ENCODE measurements at regions not wholly inside any gene's neighbourhood (a gene's known extent, or its start where the extent isn't known, plus 50 kb on each side); places are given as distances from the start of the nearest gene placed in this dataset.

DNA sequence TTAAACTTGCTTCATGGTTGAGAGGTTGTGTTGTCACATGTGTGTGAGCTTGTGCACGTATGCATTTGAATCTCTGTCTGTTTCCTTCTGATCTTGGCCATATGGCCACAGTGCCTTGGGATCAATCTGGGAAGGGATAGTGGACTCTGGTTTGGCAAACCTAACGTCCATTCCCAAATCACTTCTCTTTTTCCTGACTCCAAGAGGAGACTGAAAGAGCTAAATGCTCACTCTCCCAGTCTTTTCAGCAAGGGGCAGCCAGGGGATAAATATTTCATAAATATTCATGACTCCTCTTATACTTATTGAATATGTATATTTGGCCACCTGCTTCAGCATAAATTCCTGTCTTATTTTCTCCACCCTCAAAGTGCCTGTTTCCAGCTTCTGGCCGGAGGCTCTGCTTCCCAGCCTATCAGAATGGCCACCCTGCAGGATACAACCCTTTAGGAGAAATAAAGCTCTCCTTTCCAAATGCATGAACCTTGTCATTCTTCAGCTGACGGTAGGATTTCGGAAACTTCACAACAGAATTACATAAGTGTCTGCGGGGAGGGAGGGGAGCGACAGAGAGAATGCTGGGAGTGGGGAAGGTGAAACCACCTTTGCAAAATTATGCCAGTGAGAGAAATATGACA, 112.2 kb upstream of the COPS8 start:
- peaks cover 0 to 2% (median 0%) of the 10 kb centered on the region in 7 donors for H3K9me3 Mint-ChIP-seq
- no peak overlapping the region for H3K27ac Mint-ChIP-seq
- no peak overlapping the region for H3K4me3 Mint-ChIP-seq
- DNase-seq (no peak), ATAC-seq (ENCODE audit: low read depth in 2 of 2) (no peak)
- H3K27me3 Mint-ChIP-seq = peaks cover 3 to 47% (median 16%) of the 10 kb centered on the region in 3 donors
- no peaks in the 10 kb centered on the region for H3K36me3 Mint-ChIP-seq
- H3K4me1 Mint-ChIP-seq = peaks cover 0 to 6% (median 4%) of the 10 kb centered on the region in 3 donors

DNA sequence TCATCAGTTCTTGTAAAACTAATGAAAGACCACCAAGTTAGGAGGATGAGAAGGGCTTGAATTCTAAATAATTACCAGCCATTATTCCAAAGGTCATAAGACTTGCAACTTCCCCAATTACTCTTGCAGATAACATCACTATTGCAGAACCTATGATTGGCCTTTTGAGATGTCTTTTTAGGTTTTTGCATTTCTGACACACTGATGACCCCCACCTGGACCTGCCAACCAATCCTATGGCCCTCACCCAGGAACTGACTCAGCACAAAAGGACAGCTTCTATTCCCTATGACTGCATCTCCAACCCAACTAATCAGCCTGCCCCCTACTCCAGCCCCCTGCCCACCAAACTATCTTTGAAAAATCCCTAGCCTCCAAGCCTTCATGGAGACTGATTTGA, 111.5 kb upstream of the COPS8 start:
- Mint-ChIP-seq H3K27me3 (peaks cover 3 to 47% (median 16%) of the 10 kb centered on the region in 3 donors), H3K36me3 (no peaks in the 10 kb centered on the region), H3K9me3 (peaks cover 0 to 4% (median 0%) of the 10 kb centered on the region in 7 donors), H3K4me1 (peaks cover 0 to 6% (median 4%) of the 10 kb centered on the region in 3 donors), H3K4me3 (no peak overlapping the region), H3K27ac (no peak overlapping the region)
- ATAC-seq (ENCODE audit: low read depth in 2 of 2) (no peak), DNase-seq (no peak)

DNA sequence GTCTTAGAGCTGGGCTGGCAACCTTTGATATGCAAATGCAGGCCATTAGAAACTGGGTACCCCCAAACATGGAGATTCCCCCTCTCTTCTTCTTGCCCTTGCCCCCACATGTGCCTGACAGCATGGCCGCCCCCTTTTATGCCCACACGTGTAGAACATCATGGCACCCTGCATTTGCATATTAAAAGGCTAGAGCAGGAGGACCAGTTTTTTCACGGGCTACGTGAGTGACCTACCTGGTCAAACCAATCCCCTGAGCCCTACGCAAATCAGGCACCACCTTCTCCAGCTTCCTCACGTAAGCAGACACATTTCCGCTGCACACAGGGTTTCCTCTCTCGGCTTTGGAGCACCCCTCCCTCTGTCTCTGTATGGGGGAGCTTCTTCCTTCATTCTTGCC, 110.9 kb upstream of the COPS8 start:
- Mint-ChIP-seq H3K36me3 (no peaks in the 10 kb centered on the region), H3K4me3 (no peak overlapping the region), H3K27me3 (peaks cover 6 to 43% (median 16%) of the 10 kb centered on the region in 3 donors), H3K9me3 (peaks cover 0 to 4% (median 0%) of the 10 kb centered on the region in 7 donors), H3K4me1 (peaks cover 0 to 4% (median 3%) of the 10 kb centered on the region in 3 donors), H3K27ac (no peak overlapping the region)
- ATAC-seq (ENCODE audit: low read depth in 2 of 2) (no peak), DNase-seq (no peak)

DNA sequence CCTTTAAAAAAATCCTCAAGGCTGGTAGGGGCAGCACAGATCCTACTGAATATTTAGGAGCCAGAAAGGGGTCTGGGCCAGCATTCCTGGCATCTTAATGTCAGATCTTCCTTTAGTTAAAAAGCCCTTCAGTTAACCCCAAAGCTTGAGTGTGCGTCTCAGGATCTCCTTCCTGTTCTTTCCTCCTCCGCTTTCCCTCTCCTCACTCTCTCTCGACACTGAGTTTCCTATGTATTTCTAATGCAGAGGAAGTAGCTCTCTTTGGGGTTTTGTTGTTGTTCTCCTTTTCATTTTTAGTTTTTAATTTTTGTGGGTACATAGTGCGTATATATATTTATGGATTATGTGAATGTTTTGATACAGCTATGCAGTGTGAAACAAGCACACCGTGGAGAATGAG, 109.9 kb upstream of the COPS8 start:
- H3K36me3 Mint-ChIP-seq = no peaks in the 10 kb centered on the region
- no peaks in the 10 kb centered on the region for H3K4me1 Mint-ChIP-seq
- H3K4me3 Mint-ChIP-seq = no peak overlapping the region
- ATAC-seq (ENCODE audit: low read depth in 2 of 2) (no peak), DNase-seq (no peak)
- peaks cover 0 to 4% (median 0%) of the 10 kb centered on the region in 7 donors for H3K9me3 Mint-ChIP-seq
- H3K27me3 Mint-ChIP-seq = peaks cover 16 to 48% (median 16%) of the 10 kb centered on the region in 3 donors
- no peak overlapping the region for H3K27ac Mint-ChIP-seq

DNA sequence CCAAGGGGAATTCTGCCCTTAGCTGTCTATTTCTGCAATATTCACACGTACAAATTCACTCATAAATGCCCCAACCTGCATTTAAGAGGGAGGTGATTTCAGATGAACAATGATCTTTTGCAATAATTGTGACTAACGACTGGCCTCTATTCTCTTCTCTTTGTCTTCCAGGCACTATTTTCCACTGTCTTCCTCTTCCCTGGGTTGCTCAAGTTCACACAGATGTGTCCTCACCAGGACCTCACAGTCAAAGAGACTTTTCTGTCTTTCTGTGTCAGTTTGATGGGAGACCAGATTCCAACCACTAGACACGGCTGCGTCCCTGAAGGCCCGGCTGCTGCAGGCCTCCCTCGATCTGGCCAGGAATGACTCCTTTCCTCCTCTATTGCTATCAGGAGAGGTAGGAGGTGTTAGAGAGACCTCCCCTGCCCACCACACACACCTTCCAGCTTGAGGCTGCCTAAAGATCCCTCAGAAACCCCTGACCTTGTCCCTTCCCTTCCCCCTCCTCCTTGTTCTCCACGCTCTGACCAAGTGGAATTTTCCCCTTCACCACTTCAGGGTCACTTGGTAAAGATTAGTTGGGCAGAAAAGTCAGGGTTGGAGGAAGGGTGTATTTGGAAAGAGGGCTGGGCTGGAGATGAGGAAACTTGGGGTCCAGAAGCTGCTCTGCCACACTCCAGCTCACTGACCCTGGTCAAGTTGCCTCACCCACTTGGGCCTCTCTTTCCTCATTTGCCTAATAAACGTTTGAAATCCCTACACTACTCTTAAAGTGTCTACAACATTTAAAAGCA, 109.2 kb upstream of the COPS8 start:
- no peaks in the 10 kb centered on the region for H3K4me1 Mint-ChIP-seq
- ATAC-seq (ENCODE audit: low read depth in 2 of 2) (no peak), DNase-seq (no peak)
- H3K27ac Mint-ChIP-seq = no peak overlapping the region
- H3K4me3 Mint-ChIP-seq = no peak overlapping the region
- peaks cover 0 to 4% (median 0%) of the 10 kb centered on the region in 7 donors for H3K9me3 Mint-ChIP-seq
- H3K36me3 Mint-ChIP-seq = no peaks in the 10 kb centered on the region
- H3K27me3 Mint-ChIP-seq = peaks cover 16 to 54% (median 20%) of the 10 kb centered on the region in 3 donors

DNA sequence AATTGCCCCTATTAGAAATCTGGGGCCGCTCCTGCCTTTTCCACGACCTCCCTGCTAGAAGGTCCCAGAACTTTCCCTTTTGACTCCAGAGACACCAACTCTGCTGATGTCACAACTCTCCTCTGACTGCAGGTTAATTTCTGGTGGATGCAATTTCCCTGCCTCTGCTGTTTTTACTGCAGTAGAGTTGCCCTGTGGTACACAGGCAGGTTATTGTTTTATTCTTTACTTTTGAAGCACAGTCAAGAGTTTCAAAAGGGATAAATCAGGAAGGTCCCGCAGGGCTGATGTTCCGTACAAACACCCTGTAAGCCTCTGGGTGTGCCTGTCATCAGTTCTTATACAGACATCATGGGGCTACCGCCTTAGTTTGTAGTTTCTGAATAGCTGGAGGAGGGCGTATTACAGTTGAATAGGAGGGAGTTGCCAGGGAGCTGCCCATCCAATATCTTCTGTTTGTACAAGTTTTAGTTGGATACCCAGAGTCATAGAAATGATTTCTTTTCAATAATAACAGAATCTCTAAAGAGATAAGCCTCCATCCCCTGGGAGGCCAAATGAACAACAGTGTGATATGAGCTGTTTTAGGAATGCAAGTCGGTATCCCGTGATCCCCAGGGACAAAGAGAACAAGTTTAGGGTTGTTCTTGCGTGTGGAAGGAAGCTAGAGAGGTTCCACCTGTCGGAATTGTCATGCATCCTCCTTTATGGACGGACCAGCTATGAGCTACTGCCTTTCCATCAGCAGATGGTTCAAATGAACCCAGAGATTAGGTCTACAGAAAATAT, 108.4 kb upstream of the COPS8 start:
- Mint-ChIP-seq H3K27me3 (peaks cover 16 to 62% (median 21%) of the 10 kb centered on the region in 3 donors), H3K9me3 (peaks cover 0 to 4% (median 0%) of the 10 kb centered on the region in 7 donors), H3K4me3 (no peak overlapping the region), H3K27ac (no peak overlapping the region), H3K4me1 (no peaks in the 10 kb centered on the region), H3K36me3 (no peaks in the 10 kb centered on the region)
- DNase-seq (no peak), ATAC-seq (ENCODE audit: low read depth in 2 of 2) (no peak)

DNA sequence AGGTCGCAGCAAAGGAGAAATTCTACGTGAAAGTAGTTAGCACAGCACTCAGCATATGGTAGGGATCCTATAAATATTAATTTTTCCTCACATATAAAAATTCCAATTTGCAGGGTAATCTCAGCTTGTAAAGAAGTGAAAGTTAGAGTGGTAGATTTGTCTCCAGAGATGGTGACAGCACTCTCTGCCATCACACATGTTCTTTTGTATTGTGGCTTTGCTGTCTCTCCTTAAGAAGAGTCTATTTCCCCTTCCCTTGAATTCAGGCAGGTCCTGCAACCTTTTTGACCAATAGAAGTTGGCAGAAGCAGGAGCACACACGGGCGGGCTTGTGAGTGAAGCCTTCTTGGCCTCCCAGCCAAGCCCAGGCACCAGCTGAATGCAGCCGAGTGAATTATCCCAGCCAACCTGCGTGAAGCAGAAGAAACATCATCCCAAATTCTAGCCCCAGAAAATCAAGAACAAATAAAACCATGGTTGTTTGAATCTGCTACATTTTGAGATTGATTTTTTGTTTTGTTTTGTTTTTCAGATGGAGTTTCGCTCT, 107.8 kb upstream of the COPS8 start:
- H3K9me3 Mint-ChIP-seq = peaks cover 0 to 8% (median 4%) of the 10 kb centered on the region in 7 donors
- H3K4me1 Mint-ChIP-seq = no peaks in the 10 kb centered on the region
- peaks cover 16 to 59% (median 26%) of the 10 kb centered on the region in 3 donors for H3K27me3 Mint-ChIP-seq
- H3K4me3 Mint-ChIP-seq = no peak overlapping the region
- no peak for ATAC-seq (ENCODE audit: low read depth in 2 of 2)
- no peak for DNase-seq
- H3K27ac Mint-ChIP-seq = no peak overlapping the region
- no peaks in the 10 kb centered on the region for H3K36me3 Mint-ChIP-seq

DNA sequence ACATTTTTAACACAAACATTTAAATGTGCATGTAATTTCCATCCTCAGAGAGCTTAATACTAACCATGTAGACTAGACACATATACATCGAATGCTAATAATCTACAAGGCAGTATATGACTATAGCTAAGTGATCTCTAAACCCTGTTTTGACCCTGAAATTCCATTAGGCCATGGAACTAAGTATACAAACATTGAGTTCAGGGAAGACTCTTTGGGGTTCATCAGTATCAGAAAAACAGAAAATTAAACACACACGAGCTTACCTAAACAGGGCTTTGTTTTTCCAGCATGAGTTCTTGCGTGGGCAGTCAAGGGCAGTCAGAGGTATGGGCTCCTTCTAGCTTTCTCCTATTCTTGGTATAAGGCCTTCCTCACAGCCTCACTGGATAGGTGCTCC, 106.0 kb upstream of the COPS8 start:
- H3K27me3 Mint-ChIP-seq = peaks cover 12 to 56% (median 26%) of the 10 kb centered on the region in 3 donors
- H3K4me1 Mint-ChIP-seq = no peaks in the 10 kb centered on the region
- ATAC-seq (ENCODE audit: low read depth in 2 of 2) = no peak
- DNase-seq = no peak
- no peak overlapping the region for H3K4me3 Mint-ChIP-seq
- H3K9me3 Mint-ChIP-seq = peaks cover 0 to 17% (median 4%) of the 10 kb centered on the region in 7 donors
- H3K27ac Mint-ChIP-seq = no peak overlapping the region
- H3K36me3 Mint-ChIP-seq = no peaks in the 10 kb centered on the region

DNA sequence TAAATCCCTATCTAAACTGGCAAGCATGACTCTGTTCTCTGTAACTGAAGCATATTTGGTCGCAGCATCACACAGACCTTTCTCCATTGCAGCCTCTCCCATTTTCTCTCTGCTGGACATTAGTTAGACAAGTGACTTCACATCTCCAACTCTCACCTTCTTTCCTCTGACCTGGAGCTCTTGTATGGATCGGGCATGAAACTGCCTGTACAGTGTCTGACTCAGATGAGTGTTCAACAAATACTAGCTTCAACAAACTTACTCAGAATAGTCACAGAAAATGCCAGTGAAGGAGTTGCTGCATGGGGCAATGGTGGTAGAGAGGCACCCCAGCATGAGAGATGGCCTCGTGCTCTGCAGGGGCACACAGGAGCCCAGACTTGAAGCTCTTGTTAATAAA, 104.7 kb upstream of the COPS8 start:
- Mint-ChIP-seq H3K27me3 (peaks cover 6 to 43% (median 26%) of the 10 kb centered on the region in 3 donors), H3K9me3 (peaks cover 0 to 17% (median 4%) of the 10 kb centered on the region in 7 donors)

DNA sequence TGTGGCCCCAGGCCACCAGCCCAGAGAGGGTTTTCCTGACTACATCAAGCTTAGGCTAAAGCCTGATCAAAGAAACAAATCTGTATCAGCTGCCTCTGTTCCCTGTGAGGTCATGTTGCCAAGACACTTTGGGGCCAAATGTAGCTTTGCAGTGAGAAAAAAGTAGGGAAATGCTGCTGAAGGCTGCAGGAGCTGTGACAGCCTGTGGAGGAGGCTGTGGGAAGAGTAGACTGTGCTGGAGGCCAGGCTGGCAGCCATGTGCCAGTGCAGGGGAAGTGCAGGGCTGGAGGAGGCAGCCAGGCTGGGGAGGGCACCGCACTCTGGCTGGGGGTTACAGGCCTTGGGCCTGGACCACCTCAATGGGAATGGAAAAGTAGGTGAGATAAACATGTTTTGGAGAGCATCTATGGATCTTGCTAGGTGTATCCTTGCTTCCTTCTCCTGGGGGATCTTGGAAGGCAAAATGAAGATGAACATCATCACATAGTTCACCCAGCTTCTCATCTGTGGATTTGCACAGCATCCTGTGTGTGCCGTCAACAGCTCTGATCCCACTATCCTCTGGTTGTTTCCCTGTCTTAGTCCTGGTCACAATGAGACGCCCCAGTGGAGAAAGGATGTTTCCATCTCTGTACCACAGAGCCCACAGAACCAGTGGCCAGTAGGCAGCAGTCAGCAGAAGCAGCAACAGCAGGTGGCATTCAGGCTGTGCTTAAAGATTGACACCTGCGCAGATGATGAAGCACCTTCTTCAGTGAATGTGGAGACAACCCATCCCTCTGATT, 103.8 kb upstream of the COPS8 start:
- no peak for ATAC-seq (ENCODE audit: low read depth in 2 of 2)
- Mint-ChIP-seq H3K36me3 (no peaks in the 10 kb centered on the region), H3K27me3 (peaks cover 2 to 33% (median 27%) of the 10 kb centered on the region in 3 donors), H3K9me3 (peaks cover 0 to 17% (median 4%) of the 10 kb centered on the region in 7 donors), H3K4me1 (no peaks in the 10 kb centered on the region), H3K4me3 (no peak overlapping the region), H3K27ac (no peak overlapping the region)
- DNase-seq = no peak

More for the DNA sequence above, 104.7 kb upstream of the COPS8 start:
- DNase-seq (no peak), ATAC-seq (ENCODE audit: low read depth in 2 of 2) (no peak)
- Mint-ChIP-seq H3K36me3 (no peaks in the 10 kb centered on the region), H3K4me1 (no peaks in the 10 kb centered on the region), H3K4me3 (no peak overlapping the region), H3K27ac (no peak overlapping the region)

DNA sequence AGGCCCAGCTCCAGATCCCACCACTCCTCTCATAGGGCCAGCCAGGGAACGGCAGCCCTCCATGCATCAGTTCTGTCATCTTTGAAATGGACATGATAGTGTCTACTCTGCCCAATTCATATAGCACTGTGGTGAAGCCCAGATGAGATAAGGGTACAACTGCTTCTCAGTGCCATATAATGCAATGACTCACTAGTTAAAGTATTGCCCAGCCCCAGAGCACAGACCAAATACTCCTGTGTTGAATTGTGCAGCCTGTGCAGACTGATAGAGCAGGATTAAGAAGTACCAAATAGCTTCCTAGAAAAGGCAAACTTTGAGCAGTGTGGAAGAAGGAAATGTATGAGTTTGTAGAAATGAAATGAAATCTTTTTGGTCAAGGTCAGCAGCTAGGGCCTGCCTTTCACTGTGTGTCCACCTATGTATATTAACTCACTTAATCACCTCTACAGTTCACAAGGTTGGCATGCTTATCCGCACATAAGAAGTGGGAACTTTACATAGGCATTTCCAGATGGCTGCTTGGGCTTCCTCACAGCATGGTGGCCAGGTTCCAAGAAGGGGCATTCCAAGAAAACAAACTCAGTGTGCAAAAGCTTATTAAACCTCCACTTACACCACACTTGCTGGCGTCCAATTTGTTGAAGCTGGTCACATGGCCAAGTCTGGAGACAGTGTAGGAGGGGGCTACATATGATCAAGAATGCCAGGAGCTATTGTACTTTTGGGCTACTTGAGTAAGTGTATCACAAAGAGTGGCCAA, 102.8 kb upstream of the COPS8 start:
- H3K27ac Mint-ChIP-seq = no peak overlapping the region
- H3K9me3 Mint-ChIP-seq = peaks cover 0 to 17% (median 4%) of the 10 kb centered on the region in 7 donors
- no peaks in the 10 kb centered on the region for H3K36me3 Mint-ChIP-seq
- no peak overlapping the region for H3K4me3 Mint-ChIP-seq
- DNase-seq = no peak
- peaks cover 8 to 32% (median 27%) of the 10 kb centered on the region in 3 donors for H3K27me3 Mint-ChIP-seq
- H3K4me1 Mint-ChIP-seq = no peaks in the 10 kb centered on the region
- no peak for ATAC-seq (ENCODE audit: low read depth in 2 of 2)

DNA sequence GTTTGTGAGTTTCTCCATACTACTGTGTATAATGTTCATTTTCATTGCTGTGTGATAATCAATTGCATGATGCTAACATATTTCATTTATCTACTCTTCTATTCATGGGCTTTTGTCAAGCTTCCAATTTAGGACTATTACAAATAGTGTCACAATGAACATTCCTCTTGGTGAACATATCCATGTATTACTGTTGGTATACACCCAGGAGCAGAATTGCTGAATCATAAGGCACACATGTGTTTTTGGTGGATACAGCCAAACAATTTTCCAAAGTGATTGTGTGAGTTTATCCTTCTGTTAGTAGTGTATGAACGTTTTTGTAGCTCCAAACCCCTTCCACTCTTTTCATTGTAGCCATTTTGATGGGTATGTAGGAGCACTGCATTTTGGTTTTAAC, 101.6 kb upstream of the COPS8 start:
- Mint-ChIP-seq H3K36me3 (no peaks in the 10 kb centered on the region), H3K4me3 (no peak overlapping the region), H3K9me3 (peaks cover 0 to 17% (median 4%) of the 10 kb centered on the region in 7 donors), H3K27ac (no peak overlapping the region), H3K4me1 (no peaks in the 10 kb centered on the region), H3K27me3 (peaks cover 17 to 38% (median 36%) of the 10 kb centered on the region in 3 donors)
- DNase-seq = no peak
- ATAC-seq (ENCODE audit: low read depth in 2 of 2) = no peak

Data from naive B cell (primary cell).